CD4-positive, alpha-beta T cell treated with Interleukin-6 for 4 hours (primary cell): ENCODE measurements at regions not wholly inside any gene's neighbourhood (a gene's known extent, or its start where the extent isn't known, plus 50 kb on each side); places are given as distances from the start of the nearest gene placed in this dataset.

ENCODE experiments used
- DNase-seq: peaks from one replicate; pipeline ENCODE4 v3.0.0-alpha.2; 2020; ENCODE audit warnings: mixed read lengths

- DNase-seq: no peak
Observed at GRCh38 chr17:73694491-73694890, 50.2 kb upstream of the SDK2 start.

GRCh38 chr17:73695035-73695738, 50.9 kb upstream of the SDK2 start:
- DNase-seq: no peak

- no peak for DNase-seq
Observed at GRCh38 chr17:73696251-73696650, 52.0 kb upstream of the SDK2 start.

GRCh38 chr17:73697872-73698271, 53.6 kb upstream of the SDK2 start:
- no peak for DNase-seq

- no peak for DNase-seq
Observed at GRCh38 chr17:73698966-73699365, 54.7 kb upstream of the SDK2 start.

GRCh38 chr17:73701701-73702100, 57.5 kb upstream of the SDK2 start:
- no peak for DNase-seq

- no peak for DNase-seq
Observed at GRCh38 chr17:73703192-73703591, 58.9 kb upstream of the SDK2 start.

GRCh38 chr17:73703917-73704316, 59.7 kb upstream of the SDK2 start:
- no peak for DNase-seq

- DNase-seq: no peak
Observed at GRCh38 chr17:73705594-73705993, 61.3 kb upstream of the SDK2 start.

- DNase-seq: no peak
Observed at GRCh38 chr17:73706428-73706827, 62.2 kb upstream of the SDK2 start.

- DNase-seq: no peak
Observed at GRCh38 chr17:73706858-73707257, 62.6 kb upstream of the SDK2 start.

- no peak for DNase-seq
Observed at GRCh38 chr17:73707358-73707757, 63.1 kb upstream of the SDK2 start.

GRCh38 chr17:73710095-73710592, 65.9 kb upstream of the SDK2 start:
- peak; percentile 74 for DNase-seq

- DNase-seq: no peak
Observed at GRCh38 chr17:73711184-73711583, 66.9 kb upstream of the SDK2 start.

GRCh38 chr17:73711916-73712315, 67.7 kb upstream of the SDK2 start:
- no peak for DNase-seq

GRCh38 chr17:73713136-73713535, 68.9 kb upstream of the SDK2 start:
- no peak for DNase-seq

- no peak for DNase-seq
Observed at GRCh38 chr17:73715769-73716168, 71.5 kb upstream of the SDK2 start.

- no peak for DNase-seq
Observed at GRCh38 chr17:73717690-73718089, 73.4 kb upstream of the SDK2 start.

- no peak for DNase-seq
Observed at GRCh38 chr17:73718362-73718761, 74.1 kb upstream of the SDK2 start.

GRCh38 chr17:73718912-73719311, 74.7 kb upstream of the SDK2 start:
- no peak for DNase-seq

GRCh38 chr17:73719588-73720071, 75.4 kb upstream of the SDK2 start:
- DNase-seq: no peak

GRCh38 chr17:73720187-73720834, 76.1 kb upstream of the SDK2 start:
- DNase-seq: peak; percentile 22

GRCh38 chr17:73722165-73722564, 77.9 kb upstream of the SDK2 start:
- DNase-seq: peak; percentile 58

GRCh38 chr17:73723317-73723716, 79.1 kb upstream of the SDK2 start:
- no peak for DNase-seq
